Stomach (tissue), 8 donors: ENCODE measurements at regions not wholly inside any gene's neighbourhood (a gene's known extent, or its start where the extent isn't known, plus 50 kb on each side); places are given as distances from the start of the nearest gene placed in this dataset.
A peak's percentile ranks its signal among the peaks of the same experiment; 100 is the strongest.

Source experiments
- DNase-seq, 2 donors: peaks; one replicate each; pipeline versions ENCODE4 v3.0.0 to v3.0.0-alpha.2; 2013 to 2019
- H3K27ac ChIP-seq, 5 donors: fragments of 200-600 bp in 4 of 5; sonication (generic) in 4 of 5; one replicate each; pipeline ENCODE4 v1.5.1; 2013 to 2019; ENCODE audit warnings: mild to moderate bottlenecking in 1 of 5, moderate library complexity in 1 of 5
- H3K27me3 ChIP-seq, 3 donors: fragments of 200-600 bp; sonication (generic); one replicate each; pipeline ENCODE4 v1.5.1; 2017 to 2019; ENCODE audit warnings: mixed run types in 1 of 3
- H3K36me3 ChIP-seq, 4 donors: fragments of 200-600 bp; sonication (generic); 1 replicate in 3 of 4; 2 replicates in 1 of 4; pipeline ENCODE4 v1.5.1; 2016 to 2019
- H3K4me1 ChIP-seq, 4 donors: fragments of 200-600 bp; sonication (generic); one replicate each; pipeline ENCODE4 v1.5.1; 2016 to 2019
- H3K4me3 ChIP-seq, 4 donors: fragments of 200-600 bp; sonication (generic) in 3 of 4; one replicate each; pipeline ENCODE4 v1.5.1; 2016 to 2019; ENCODE audit warnings: mild to moderate bottlenecking in 1 of 4
- H3K9me3 ChIP-seq, 4 donors: fragments of 200-600 bp; sonication (generic); one replicate each; pipeline ENCODE4 v1.5.1; 2016 to 2019
- EP300 ChIP-seq: sonication (generic); formaldehyde crosslinking; IDR thresholded peaks from one replicate; pipeline ENCODE4 v1.6.1; 2017; ENCODE audit warnings: antibody characterized with exemption
- POLR2A ChIP-seq, 4 donors: fragments of 450-650 bp; IDR thresholded peaks; one replicate each; pipeline ENCODE4 v1.6.1; 2016; ENCODE audit warnings: antibody characterized with exemption in 4 of 4, control low read depth in 2 of 4, mild to moderate bottlenecking in 1 of 4, moderate library complexity in 1 of 4
- POLR2AphosphoS5 ChIP-seq, 3 donors: sonication (generic); formaldehyde crosslinking; IDR thresholded peaks; one replicate each; pipeline ENCODE4 v1.6.1; 2016; ENCODE audit warnings: antibody characterized with exemption in 3 of 3
- WGBS, 5 donors: extraction: QIAGEN DNeasy Blood & Tissue Kit in 3 of 5; methylation state at CpG; one replicate each; pipeline versions ENCODE4 v1.1.5 to v1.1.7; 2013 to 2018; 5-methylcytosine and 5-hydroxymethylcytosine counted together
- intact Hi-C: fragments of 100-400 bp; cut with DNase I; formaldehyde crosslinking; loops from one replicate; pipeline ENCODE4 v1.15.1; 2023; ENCODE audit warnings: low total_unique reads
- TF ChIP-seq, protein P1 (sequence below), 7 experiments: fragments of 450-650 bp in 4 of 7; fragments of 200-600 bp in 3 of 7; sonication (generic) in 3 of 7; IDR thresholded peaks; one replicate each; pipeline ENCODE4 v1.5.1; 2016 to 2019; ENCODE audit warnings: antibody characterized with exemption in 7 of 7, control low read depth in 2 of 7, mild to moderate bottlenecking in 1 of 7
- donor health status: healthy with polysubstance abuse.
- donor health status: Bipolar disorder and iron deficiency.
- donor health status: healthy.

GRCh38 chr2:234290671-234291070 is 206.2 kb downstream of the ARL4C start:
- Histone ChIP-seq H3K27ac (peak overlapping the region; percentile 31 to 71 (median 66)), H3K27me3 (no peaks in the 10 kb centered on the region), H3K4me3 (no peak overlapping the region), H3K36me3 (no peaks in the 10 kb centered on the region), H3K4me1 (peaks cover 0 to 33% (median 7%) of the 10 kb centered on the region in 4 donors), H3K9me3 (no peaks in the 10 kb centered on the region)
- DNase-seq, result peak; percentile 41 to 78
- intact Hi-C loops, result no loop called here
- WGBS, 5 donors, result 72 to 78% (median 75%) methylated on average over 10 of the region's 10 CpGs
- TF ChIP-seq POLR2AphosphoS5 (IDR thresholded peaks at IDR 0.05), result peak in 1 of 3 donors; percentile 11
- no peak for TF ChIP-seq POLR2A (IDR thresholded peaks at IDR 0.05)
- TF ChIP-seq, protein P1, sequence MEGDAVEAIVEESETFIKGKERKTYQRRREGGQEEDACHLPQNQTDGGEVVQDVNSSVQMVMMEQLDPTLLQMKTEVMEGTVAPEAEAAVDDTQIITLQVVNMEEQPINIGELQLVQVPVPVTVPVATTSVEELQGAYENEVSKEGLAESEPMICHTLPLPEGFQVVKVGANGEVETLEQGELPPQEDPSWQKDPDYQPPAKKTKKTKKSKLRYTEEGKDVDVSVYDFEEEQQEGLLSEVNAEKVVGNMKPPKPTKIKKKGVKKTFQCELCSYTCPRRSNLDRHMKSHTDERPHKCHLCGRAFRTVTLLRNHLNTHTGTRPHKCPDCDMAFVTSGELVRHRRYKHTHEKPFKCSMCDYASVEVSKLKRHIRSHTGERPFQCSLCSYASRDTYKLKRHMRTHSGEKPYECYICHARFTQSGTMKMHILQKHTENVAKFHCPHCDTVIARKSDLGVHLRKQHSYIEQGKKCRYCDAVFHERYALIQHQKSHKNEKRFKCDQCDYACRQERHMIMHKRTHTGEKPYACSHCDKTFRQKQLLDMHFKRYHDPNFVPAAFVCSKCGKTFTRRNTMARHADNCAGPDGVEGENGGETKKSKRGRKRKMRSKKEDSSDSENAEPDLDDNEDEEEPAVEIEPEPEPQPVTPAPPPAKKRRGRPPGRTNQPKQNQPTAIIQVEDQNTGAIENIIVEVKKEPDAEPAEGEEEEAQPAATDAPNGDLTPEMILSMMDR (IDR thresholded peaks at IDR 0.05), result no peak

DNA sequence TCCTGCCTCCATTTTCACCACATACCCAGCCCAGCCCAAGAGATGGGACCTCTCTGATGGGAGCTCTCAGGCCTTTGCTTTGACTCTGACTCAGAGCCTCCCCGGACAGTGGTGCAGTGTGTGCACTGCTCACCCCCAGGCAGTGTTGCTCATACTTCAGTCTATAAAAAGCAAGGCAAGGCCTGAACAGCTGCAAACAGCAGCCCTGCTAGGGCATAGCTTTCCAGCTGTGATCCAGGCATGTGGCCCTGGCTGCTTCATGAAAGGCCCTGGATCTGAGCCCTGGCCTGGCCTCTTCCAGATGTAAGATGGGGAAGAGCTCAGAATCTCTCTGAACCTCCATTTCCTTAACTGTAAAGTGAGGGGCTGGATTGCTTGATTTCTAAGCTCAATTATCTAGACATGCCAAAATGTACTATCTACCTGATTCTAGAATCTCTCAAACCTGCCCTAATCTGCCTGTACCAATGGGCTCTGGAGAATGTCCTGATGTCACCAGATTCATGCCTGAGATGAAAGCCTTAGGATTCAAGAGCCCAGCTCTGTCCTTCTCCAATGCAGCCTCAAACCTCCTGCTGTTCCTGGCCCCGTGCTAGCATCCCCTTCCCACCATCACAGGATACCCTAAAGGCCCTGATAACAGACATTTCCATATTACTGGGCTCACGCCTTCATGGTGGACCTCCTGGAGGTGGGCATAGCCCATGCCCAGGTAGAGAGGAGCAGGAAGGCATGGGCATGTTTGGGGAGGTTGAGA is 206.9 kb downstream of the ARL4C start:
- H3K9me3 ChIP-seq, result no peaks in the 10 kb centered on the region
- DNase-seq, result peak in 1 of 2 donors; percentile 56
- H3K4me1 ChIP-seq, result peaks cover 0 to 33% (median 7%) of the 10 kb centered on the region in 4 donors
- H3K27ac ChIP-seq, result peak overlapping the region; percentile 20 to 71 (median 66)
- H3K27me3 ChIP-seq, result no peaks in the 10 kb centered on the region
- intact Hi-C loops, result loop anchor here (10.0 kb wide), 1 partner anchor 215 kb away; no protein-coding TSS in a partner anchor
- WGBS, 5 donors, result 70 to 86% (median 80%) methylated on average over 3 of the region's 3 CpGs
- no peaks in the 10 kb centered on the region for H3K36me3 ChIP-seq
- TF ChIP-seq POLR2AphosphoS5 (IDR thresholded peaks at IDR 0.05), result no peak
- TF ChIP-seq EP300, result no peak
- TF ChIP-seq POLR2A (IDR thresholded peaks at IDR 0.05), result no peak
- TF ChIP-seq, protein P1 (IDR thresholded peaks at IDR 0.05), result no peak
- no peak overlapping the region for H3K4me3 ChIP-seq

DNA sequence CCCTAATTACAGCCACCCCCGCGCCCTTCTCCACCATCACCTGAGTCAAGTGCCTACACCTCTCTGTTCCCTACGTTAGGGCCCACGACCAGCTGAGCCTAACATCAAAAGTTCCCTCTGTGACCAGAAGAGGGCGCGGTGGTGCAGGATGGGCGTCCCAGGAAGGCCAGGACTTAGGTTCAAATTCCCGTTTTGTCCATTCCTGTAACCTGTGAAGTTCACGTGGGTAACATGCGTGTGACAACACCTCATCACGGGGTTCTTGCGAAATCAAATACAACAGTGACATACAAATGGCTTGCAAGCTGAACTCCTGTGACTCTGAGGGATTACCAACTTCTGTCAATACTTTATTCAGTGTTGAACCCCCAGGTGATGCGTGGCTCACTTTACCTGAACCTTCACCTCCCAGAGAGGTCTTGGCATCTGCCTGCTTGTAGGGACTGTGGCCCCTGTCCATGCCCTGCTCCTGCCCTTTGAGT is 207.9 kb downstream of the ARL4C start:
- H3K27ac ChIP-seq, result peak overlapping the region in 2 of 5 donors; percentile 60 to 66
- TF ChIP-seq, protein P1 (IDR thresholded peaks at IDR 0.05), result peak in 5 of 7 experiments; percentile 70 to 86 (median 80)
- TF ChIP-seq POLR2A (IDR thresholded peaks at IDR 0.05), result no peak
- WGBS, 5 donors, result 34 to 45% (median 39%) methylated on average over 13 of the region's 13 CpGs
- no peaks in the 10 kb centered on the region for H3K9me3 ChIP-seq
- peak; percentile 74 to 82 for DNase-seq
- H3K27me3 ChIP-seq, result no peaks in the 10 kb centered on the region
- H3K36me3 ChIP-seq, result no peaks in the 10 kb centered on the region
- intact Hi-C loops, result loop anchor here (10.0 kb wide), 1 partner anchor 216 kb away; no protein-coding TSS in a partner anchor
- H3K4me1 ChIP-seq, result peaks cover 0 to 33% (median 7%) of the 10 kb centered on the region in 4 donors
- no peak overlapping the region for H3K4me3 ChIP-seq

- no peak for DNase-seq
- no peak overlapping the region for H3K27ac ChIP-seq
- H3K27me3 ChIP-seq, result no peaks in the 10 kb centered on the region
- no peak overlapping the region for H3K4me3 ChIP-seq
- 88 to 98% (median 96%) methylated on average over 3 of the region's 3 CpGs for WGBS, 5 donors
- intact Hi-C loops, result loop anchor here (10.0 kb wide), 1 partner anchor 217 kb away; no protein-coding TSS in a partner anchor
- no peak for TF ChIP-seq POLR2AphosphoS5 (IDR thresholded peaks at IDR 0.05)
- TF ChIP-seq, protein P1 (IDR thresholded peaks at IDR 0.05), result no peak
- no peak for TF ChIP-seq EP300
- no peak for TF ChIP-seq POLR2A (IDR thresholded peaks at IDR 0.05)
- H3K36me3 ChIP-seq, result no peaks in the 10 kb centered on the region
- no peaks in the 10 kb centered on the region for H3K9me3 ChIP-seq
- peaks cover 0 to 28% (median 7%) of the 10 kb centered on the region in 4 donors for H3K4me1 ChIP-seq
Observed at GRCh38 chr2:234287650-234288049, 209.2 kb downstream of the ARL4C start.
